ENCODE measurements at regions not wholly inside any gene's neighbourhood (a gene's known extent, or its start where the extent isn't known, plus 50 kb on each side); places are given as distances from the start of the nearest gene placed in this dataset.
"Not testable (repeated sequence)": the region's sequence is repeated elsewhere in the genome, so short reads cannot be mapped to it uniquely, and the experiment has no call there.

GRCh38 chr17:70321352-70321751, 152.0 kb downstream of the KCNJ2 start:
- Histone ChIP-seq H3K4me3 (ENCODE audit: low read depth in 1 of 2, low read length in 1 of 2) (no peak overlapping the region), H3K9me3 (no peaks in the 10 kb centered on the region), H3K4me1 (ENCODE audit: control insufficient read depth in 1 of 2, insufficient read depth in 1 of 2, low read depth in 1 of 2, low read length in 1 of 2) (peaks cover 9 to 13% of the 10 kb centered on the region in 2 experiments), H3K27ac (no peak overlapping the region), H3K36me3 (no peaks in the 10 kb centered on the region), H3K27me3 (no peaks in the 10 kb centered on the region)
- TF ChIP-seq CTCF (IDR thresholded peaks at IDR 0.05): no peak

- Histone ChIP-seq H3K27me3 (no peaks in the 10 kb centered on the region), H3K36me3 (no peaks in the 10 kb centered on the region), H3K4me3 (ENCODE audit: low read depth in 1 of 2, low read length in 1 of 2) (no peak overlapping the region), H3K9me3 (no peaks in the 10 kb centered on the region), H3K27ac (no peak overlapping the region), H3K4me1 (ENCODE audit: control insufficient read depth in 1 of 2, insufficient read depth in 1 of 2, low read depth in 1 of 2, low read length in 1 of 2) (peaks cover 9 to 13% of the 10 kb centered on the region in 2 experiments)
- TF ChIP-seq CTCF (IDR thresholded peaks at IDR 0.05): no peak
Measured at GRCh38 chr17:70323269-70323668, 153.9 kb downstream of the KCNJ2 start.

- TF ChIP-seq CTCF (IDR thresholded peaks at IDR 0.05): no peak
Measured at GRCh38 chr17:70324031-70324430, 154.7 kb downstream of the KCNJ2 start.

GRCh38 chr17:70327279-70327678, 157.9 kb downstream of the KCNJ2 start:
- Histone ChIP-seq H3K4me1 (ENCODE audit: control insufficient read depth in 1 of 2, insufficient read depth in 1 of 2, low read depth in 1 of 2, low read length in 1 of 2) (no peaks in the 10 kb centered on the region), H3K36me3 (no peaks in the 10 kb centered on the region), H3K27ac (no peak overlapping the region), H3K9me3 (no peaks in the 10 kb centered on the region), H3K4me3 (ENCODE audit: low read depth in 1 of 2, low read length in 1 of 2) (no peak overlapping the region), H3K27me3 (no peaks in the 10 kb centered on the region)
- TF ChIP-seq CTCF (IDR thresholded peaks at IDR 0.05): no peak

More at GRCh38 chr17:70324031-70324430, 154.7 kb downstream of the KCNJ2 start:
- Histone ChIP-seq H3K4me1 (ENCODE audit: control insufficient read depth in 1 of 2, insufficient read depth in 1 of 2, low read depth in 1 of 2, low read length in 1 of 2) (peaks cover 9 to 13% of the 10 kb centered on the region in 2 experiments), H3K4me3 (ENCODE audit: low read depth in 1 of 2, low read length in 1 of 2) (no peak overlapping the region), H3K27me3 (no peaks in the 10 kb centered on the region), H3K27ac (no peak overlapping the region), H3K9me3 (no peaks in the 10 kb centered on the region), H3K36me3 (no peaks in the 10 kb centered on the region)

- H3K4me3 ChIP-seq (ENCODE audit: low read depth in 1 of 2, low read length in 1 of 2): no peak overlapping the region
- no peaks in the 10 kb centered on the region for H3K36me3 ChIP-seq
- no peaks in the 10 kb centered on the region for H3K9me3 ChIP-seq
- no peaks in the 10 kb centered on the region for H3K27me3 ChIP-seq
- H3K4me1 ChIP-seq (ENCODE audit: control insufficient read depth in 1 of 2, insufficient read depth in 1 of 2, low read depth in 1 of 2, low read length in 1 of 2): no peaks in the 10 kb centered on the region
- no peak overlapping the region for H3K27ac ChIP-seq
- TF ChIP-seq CTCF (IDR thresholded peaks at IDR 0.05): no peak
Measured at GRCh38 chr17:70327723-70328122, 158.4 kb downstream of the KCNJ2 start.

GRCh38 chr17:70329721-70330120, 160.4 kb downstream of the KCNJ2 start:
- Histone ChIP-seq H3K4me3 (ENCODE audit: low read depth in 1 of 2, low read length in 1 of 2) (no peak overlapping the region), H3K27me3 (no peaks in the 10 kb centered on the region), H3K36me3 (no peaks in the 10 kb centered on the region), H3K9me3 (no peaks in the 10 kb centered on the region), H3K4me1 (ENCODE audit: control insufficient read depth in 1 of 2, insufficient read depth in 1 of 2, low read depth in 1 of 2, low read length in 1 of 2) (peaks cover 8 to 11% of the 10 kb centered on the region in 2 experiments), H3K27ac (no peak overlapping the region)
- TF ChIP-seq CTCF (IDR thresholded peaks at IDR 0.05): no peak

- H3K4me1 ChIP-seq (ENCODE audit: control insufficient read depth in 1 of 2, insufficient read depth in 1 of 2, low read depth in 1 of 2, low read length in 1 of 2): peaks cover 8 to 11% of the 10 kb centered on the region in 2 experiments
- H3K27ac ChIP-seq; H3K27me3 ChIP-seq; H3K9me3 ChIP-seq; H3K36me3 ChIP-seq; H3K4me3 ChIP-seq (ENCODE audit: low read depth in 1 of 2, low read length in 1 of 2): not testable (repeated sequence)
Measured at GRCh38 chr17:70331066-70331465, 161.7 kb downstream of the KCNJ2 start.
